ENCODE measurements at regions not wholly inside any gene's neighbourhood (a gene's known extent, or its start where the extent isn't known, plus 50 kb on each side); places are given as distances from the start of the nearest gene placed in this dataset.

DNA sequence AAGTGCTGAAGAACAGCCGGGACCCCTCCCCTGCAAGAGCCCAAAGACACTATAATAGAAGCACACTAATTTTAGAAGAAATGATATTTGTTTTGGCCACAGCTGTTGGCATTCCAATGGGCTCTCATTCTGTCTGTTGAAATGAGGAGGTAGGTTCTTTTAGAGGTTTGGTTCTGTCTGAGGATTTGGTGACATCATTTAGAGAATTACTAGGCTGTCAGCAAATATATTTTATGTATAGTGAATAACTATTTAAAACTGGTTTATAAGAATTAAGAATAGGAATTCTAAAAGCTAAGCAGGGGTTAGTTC, 200.7 kb upstream of the SLC38A2 start:
- no peak for DNase-seq (ENCODE audit: low read depth)

DNA sequence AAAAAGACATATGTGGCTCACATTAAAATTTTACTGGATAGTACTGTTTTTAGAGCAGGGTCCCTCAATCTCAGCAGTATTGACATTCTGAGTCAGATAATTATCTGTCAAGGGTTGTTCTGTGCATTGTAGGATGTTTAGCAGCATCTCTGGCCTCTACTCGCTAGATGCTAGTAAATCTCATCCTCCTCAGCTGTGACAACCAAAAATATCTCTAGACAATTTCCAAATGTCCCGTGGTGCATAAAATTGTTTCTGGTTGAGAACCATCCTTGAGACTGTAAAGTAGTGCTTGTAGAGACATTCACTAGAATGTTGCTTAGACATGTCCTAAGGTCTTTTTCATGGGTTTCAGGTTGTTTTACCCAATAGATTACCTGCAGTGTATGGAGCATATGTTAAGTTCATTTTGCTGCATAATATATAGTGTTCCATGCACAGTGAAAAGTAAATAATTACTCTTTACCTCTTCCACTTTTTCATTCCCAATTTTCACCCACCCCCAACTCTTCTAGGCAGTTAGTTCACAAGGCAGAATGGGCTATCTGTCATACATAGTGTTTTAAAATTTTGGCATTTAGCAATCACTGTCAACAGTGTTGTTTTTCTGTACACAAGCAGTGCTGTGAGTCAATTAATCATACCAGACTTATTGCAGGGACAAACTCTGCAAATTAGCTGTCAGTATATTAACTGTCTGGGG, 200.2 kb upstream of the SLC38A2 start:
- DNase-seq (ENCODE audit: low read depth), result no peak

DNA sequence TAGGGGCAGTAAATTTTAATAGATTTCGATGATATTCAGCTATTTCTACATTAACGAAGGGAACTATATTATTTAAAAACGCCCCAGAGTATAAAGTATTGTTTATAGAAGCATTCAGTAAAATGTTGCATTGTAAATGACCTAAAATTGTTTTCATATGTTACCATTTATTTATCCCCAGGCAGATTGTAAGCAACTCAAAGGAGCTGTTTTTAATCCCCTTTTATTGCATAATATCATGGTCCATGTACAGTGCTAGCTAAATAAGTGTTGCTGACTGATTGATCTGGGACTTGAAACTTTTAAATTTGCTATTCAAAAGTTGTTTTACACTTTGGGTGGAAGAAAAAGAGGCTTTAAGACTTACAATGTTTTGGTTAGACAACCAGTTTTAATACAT, 199.0 kb upstream of the SLC38A2 start:
- DNase-seq (ENCODE audit: low read depth), result no peak

- no peak for DNase-seq (ENCODE audit: low read depth)
Observed at GRCh38 chr12:46569826-46570439, 197.4 kb upstream of the SLC38A2 start.

- DNase-seq (ENCODE audit: low read depth), result no peak
Observed at GRCh38 chr12:46567667-46568066, 195.1 kb upstream of the SLC38A2 start.

DNA sequence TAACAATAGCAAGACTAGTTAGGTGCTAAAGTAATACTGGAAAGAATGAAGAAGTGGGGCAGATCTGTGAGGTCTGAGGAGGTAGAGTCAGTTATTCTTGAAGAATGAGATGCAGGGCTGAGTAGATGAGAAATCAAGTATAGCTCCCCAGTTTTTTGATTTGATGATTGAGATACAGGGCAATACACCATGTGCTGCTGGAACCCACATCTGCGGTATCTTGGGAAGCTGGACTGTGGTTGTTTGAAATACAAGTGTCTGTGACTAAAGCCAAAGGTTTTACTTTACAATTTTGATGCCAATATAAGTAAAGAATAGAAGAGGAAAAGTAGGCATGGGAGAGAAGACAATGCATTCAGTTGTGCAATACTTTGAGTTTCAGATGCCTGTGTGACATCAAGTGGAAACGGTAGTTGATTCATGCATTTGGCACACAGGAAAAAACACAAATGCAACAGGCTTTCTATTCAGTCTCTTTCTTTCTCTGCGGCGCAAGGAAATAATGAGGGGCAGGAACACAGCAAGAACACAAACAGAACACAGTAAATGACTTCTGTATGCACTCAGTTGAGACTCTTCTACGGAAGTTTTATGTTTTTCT, 190.2 kb upstream of the SLC38A2 start:
- DNase-seq (ENCODE audit: low read depth), result peak; percentile 96

DNA sequence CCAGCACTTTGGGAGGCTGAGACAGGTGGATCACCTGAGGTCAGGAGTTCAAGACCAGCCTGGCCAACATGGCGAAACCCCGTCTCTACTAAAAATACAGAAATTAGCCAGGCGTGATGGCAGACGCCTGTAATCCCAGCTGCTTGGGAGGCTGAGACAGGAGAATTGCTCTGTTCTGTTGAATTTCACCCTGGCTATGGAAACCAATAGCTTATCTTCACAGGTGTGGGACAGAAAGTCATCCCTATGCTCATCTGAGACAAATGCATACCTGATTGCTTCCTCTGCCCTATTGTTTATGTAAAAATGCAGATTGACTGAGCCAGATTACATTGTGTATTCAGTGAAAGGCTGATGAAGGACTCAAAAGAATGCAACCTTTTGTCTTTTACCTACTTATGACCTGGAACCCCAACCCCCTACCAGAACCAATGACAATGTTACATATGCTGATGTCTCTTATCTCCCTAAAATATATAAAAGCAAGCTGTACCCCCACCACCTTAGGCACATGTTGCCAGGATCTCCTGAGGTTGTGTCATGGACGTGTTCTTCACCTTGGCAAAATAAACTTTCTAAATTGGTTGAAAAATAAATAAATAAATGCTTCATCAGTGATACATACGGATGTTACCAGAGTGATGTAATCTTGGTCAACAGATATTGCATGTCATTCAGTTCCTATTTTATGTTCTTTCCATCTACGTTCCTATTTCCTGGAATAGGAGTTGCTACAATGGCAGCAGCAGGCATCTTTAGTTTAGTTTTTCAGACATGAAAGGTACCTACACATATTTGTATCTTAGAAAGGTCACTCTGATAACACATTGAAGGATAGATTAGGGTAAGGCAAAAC, 189.4 kb upstream of the SLC38A2 start:
- peak; percentile 59 for DNase-seq (ENCODE audit: low read depth)

DNA sequence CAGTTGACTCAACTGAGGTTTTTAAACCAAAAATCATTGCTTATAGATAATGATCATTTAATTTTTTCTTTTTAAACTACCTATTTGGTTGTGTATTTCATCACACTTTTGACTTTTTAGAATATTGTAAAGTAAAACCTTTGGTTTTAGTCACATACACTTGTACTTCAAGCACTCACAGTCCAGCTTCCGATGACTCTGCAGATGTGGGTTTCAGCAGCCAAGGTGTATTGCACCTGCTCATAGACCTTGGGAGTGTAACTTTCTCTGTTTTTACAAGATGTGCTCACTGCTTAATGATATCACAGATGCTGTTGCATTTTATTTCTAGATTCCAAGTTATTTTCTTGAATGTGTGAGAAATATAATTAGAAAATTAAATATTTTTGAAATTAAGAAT, 188.3 kb upstream of the SLC38A2 start:
- DNase-seq (ENCODE audit: low read depth), result no peak

- DNase-seq (ENCODE audit: low read depth), result no peak
Observed at GRCh38 chr12:46560089-46560488, 187.5 kb upstream of the SLC38A2 start.

DNA sequence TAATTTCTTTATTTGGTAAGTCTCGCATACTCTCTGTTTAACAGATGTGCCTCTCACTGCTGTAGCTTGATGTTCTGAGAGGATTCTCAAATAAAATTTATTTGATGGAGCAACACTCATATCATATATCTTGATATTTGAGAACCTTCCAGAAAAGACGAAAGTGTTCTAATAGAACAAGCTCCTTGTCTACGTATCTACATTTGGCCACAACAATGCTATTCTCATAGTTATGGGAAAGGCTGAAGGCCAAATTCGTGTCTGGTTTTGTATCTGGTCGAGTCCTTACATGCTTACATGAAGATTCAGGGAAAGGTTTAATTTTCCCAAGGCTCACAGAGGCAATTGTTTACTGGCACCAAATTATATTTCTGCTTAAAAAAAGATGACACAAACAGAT, 186.7 kb upstream of the SLC38A2 start:
- DNase-seq (ENCODE audit: low read depth), result peak; percentile 81

DNA sequence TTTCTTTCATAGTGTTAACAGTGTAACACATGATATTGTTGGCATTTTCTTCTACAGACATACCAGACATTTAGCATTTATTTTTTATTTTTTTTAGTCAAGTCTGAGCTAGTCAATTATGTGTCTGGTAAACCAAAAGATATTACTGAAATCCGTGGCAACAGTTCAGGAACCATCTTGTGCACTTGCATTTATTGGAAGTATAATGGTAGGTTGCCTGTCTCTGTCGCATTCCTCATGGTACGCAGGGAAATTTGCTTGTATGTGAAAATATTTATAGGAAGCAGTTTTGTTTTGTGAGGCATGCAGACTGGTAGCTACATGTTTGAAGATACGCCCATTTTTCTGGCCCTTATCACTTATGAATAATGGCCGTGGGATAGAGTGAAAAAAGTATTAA, 186.1 kb upstream of the SLC38A2 start:
- DNase-seq (ENCODE audit: low read depth), result no peak

- no peak for DNase-seq (ENCODE audit: low read depth)
Observed at GRCh38 chr12:46557539-46558373, 185.2 kb upstream of the SLC38A2 start.

DNA sequence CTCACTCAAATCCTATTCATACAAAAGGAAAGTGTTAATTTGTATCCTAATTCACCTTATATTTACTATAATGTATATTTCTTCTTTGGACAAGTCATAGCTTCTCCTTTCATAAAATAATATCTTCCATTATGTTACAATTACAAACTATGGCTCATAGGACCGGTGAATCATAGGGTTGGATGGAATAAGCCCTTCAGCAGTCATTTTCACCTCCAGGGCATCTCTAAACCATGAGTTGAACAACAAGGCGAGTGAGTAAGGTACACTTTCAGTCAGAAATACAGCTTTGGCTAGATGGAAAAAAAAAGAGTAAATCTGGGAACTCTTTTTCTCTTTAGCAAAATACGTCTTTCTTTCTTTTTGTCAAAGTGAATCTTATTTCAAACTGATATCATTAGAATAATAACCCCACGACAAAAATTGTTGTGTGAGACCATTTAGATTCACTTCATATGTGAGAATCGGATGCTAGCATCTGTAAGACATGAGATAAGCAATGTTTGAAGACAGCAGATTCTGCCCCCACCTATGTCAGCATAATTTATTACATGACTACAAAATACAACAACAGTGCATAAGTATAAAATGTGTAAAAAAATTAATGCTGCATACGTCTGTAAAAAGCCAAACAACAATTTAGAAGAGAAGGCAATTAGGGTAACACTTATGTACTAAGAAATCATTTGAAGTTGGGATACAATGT, 184.4 kb upstream of the SLC38A2 start:
- peak; percentile 88 for DNase-seq (ENCODE audit: low read depth)

- peak; percentile 99 for DNase-seq (ENCODE audit: low read depth)
Observed at GRCh38 chr12:46556105-46556559, 183.6 kb upstream of the SLC38A2 start.

GRCh38 chr12:46555406-46555852, 182.9 kb upstream of the SLC38A2 start:
- DNase-seq (ENCODE audit: low read depth), result peak; percentile 85

DNA sequence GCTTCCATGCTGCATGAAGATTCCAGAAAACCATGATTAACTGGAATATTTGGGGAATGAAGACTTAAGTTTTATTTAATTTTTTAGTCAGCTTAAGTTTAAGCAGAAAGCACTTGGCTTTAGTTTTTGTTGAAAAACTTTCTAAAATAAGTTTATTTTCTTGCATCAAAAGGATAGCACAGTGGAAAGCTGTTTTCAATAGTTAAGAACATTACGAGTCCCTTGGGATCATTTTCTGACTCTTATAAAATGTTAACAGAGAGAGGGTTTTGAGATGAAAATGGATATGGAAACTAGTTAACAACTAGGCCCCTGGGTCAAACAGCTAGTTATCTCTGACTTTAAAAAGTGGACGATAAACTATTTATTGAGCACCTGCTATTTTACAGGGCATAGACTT, 181.9 kb upstream of the SLC38A2 start:
- peak; percentile 49 for DNase-seq (ENCODE audit: low read depth)

GRCh38 chr12:46553911-46554310, 181.3 kb upstream of the SLC38A2 start:
- peak; percentile 67 for DNase-seq (ENCODE audit: low read depth)

GRCh38 chr12:46553266-46553665, 180.7 kb upstream of the SLC38A2 start:
- peak; percentile 90 for DNase-seq (ENCODE audit: low read depth)

DNA sequence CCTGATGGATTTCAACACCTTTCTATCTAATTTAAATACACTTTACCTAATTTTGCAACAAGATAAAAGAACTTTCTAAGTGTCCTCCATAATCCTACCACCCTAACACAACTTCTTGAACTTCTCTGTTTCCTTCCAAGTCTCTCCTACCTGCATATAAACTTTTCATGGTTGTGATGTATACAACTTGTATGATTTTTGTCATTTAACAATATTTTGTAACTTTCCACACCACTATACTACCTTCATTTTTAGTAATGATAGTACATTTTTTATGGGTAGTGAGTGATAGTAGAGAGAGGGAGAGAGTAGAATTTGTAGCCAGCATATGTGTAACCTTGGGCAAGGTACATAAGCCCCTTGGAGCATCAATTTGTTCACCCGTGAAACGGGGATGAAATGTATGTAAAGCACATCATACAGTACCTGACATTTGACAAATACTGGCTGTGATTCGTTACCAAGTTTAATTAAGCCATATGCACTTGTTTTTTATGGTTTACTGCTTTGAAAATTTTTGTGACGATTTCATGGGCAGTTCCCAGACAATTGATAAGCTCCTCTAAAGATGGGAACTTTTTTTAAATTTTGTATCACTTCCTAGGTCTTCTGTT, 177.8 kb upstream of the SLC38A2 start:
- no peak for DNase-seq (ENCODE audit: low read depth)

Data from LHCN-M2 (cell line).